ENCODE measurements at regions not wholly inside any gene's neighbourhood (a gene's known extent, or its start where the extent isn't known, plus 50 kb on each side); places are given as distances from the start of the nearest gene placed in this dataset.
"Not testable (repeated sequence)": the region's sequence is repeated elsewhere in the genome, so short reads cannot be mapped to it uniquely, and the experiment has no call there.

GRCh38 chr2:239549711-239550255, 149.0 kb upstream of the HDAC4 start:
- no peak for DNase-seq
- Histone ChIP-seq H3K27ac (no peak overlapping the region), H3K9me3 (no peaks in the 10 kb centered on the region), H3K4me3 (no peak overlapping the region), H3K27me3 (no peaks in the 10 kb centered on the region), H3K36me3 (no peaks in the 10 kb centered on the region), H3K4me1 (no peaks in the 10 kb centered on the region)
- TF ChIP-seq CTCF (IDR thresholded peaks at IDR 0.05), result no peak
- TF ChIP-seq POLR2A (IDR thresholded peaks at IDR 0.05), result no peak

- no peaks in the 10 kb centered on the region for H3K27me3 ChIP-seq
- DNase-seq, result peak in 1 of 3 donors; percentile 29
- TF ChIP-seq CTCF (IDR thresholded peaks at IDR 0.05) (no peak), POLR2A (IDR thresholded peaks at IDR 0.05) (no peak)
These were observed 148.3 kb upstream of the HDAC4 start for GRCh38 chr2:239548965-239549595.

GRCh38 chr2:239548451-239548871, 147.6 kb upstream of the HDAC4 start:
- H3K4me1 ChIP-seq, result no peaks in the 10 kb centered on the region
- H3K36me3 ChIP-seq, result no peaks in the 10 kb centered on the region
- no peak for DNase-seq
- no peak overlapping the region for H3K27ac ChIP-seq
- no peaks in the 10 kb centered on the region for H3K9me3 ChIP-seq
- no peak overlapping the region for H3K4me3 ChIP-seq
- H3K27me3 ChIP-seq, result no peaks in the 10 kb centered on the region
- no peak for TF ChIP-seq POLR2A (IDR thresholded peaks at IDR 0.05)
- no peak for TF ChIP-seq CTCF (IDR thresholded peaks at IDR 0.05)

More at GRCh38 chr2:239548965-239549595, 148.3 kb upstream of the HDAC4 start:
- Histone ChIP-seq H3K4me1 (no peaks in the 10 kb centered on the region), H3K9me3 (no peaks in the 10 kb centered on the region), H3K4me3 (no peak overlapping the region), H3K36me3 (no peaks in the 10 kb centered on the region), H3K27ac (no peak overlapping the region)

GRCh38 chr2:239547140-239547539, 146.3 kb upstream of the HDAC4 start:
- H3K4me1 ChIP-seq, DNase-seq, H3K4me3 ChIP-seq, H3K36me3 ChIP-seq, H3K27ac ChIP-seq, H3K27me3 ChIP-seq, H3K9me3 ChIP-seq: not testable (repeated sequence)

- no peak for DNase-seq
- Histone ChIP-seq H3K27ac (no peak overlapping the region), H3K9me3 (no peaks in the 10 kb centered on the region), H3K4me1 (no peaks in the 10 kb centered on the region), H3K36me3 (no peaks in the 10 kb centered on the region), H3K4me3 (no peak overlapping the region), H3K27me3 (no peaks in the 10 kb centered on the region)
- TF ChIP-seq POLR2A (IDR thresholded peaks at IDR 0.05) (no peak), CTCF (IDR thresholded peaks at IDR 0.05) (no peak)
These were observed 145.7 kb upstream of the HDAC4 start for GRCh38 chr2:239546541-239546940.

- no peak overlapping the region for H3K4me3 ChIP-seq
- DNase-seq, result no peak
- H3K27me3 ChIP-seq, result no peaks in the 10 kb centered on the region
- no peaks in the 10 kb centered on the region for H3K9me3 ChIP-seq
- H3K4me1 ChIP-seq, result no peaks in the 10 kb centered on the region
- no peak for TF ChIP-seq CTCF (IDR thresholded peaks at IDR 0.05)
- no peak for TF ChIP-seq POLR2A (IDR thresholded peaks at IDR 0.05)
- no peak overlapping the region for H3K27ac ChIP-seq
- H3K36me3 ChIP-seq, result no peaks in the 10 kb centered on the region
These were observed 145.0 kb upstream of the HDAC4 start for GRCh38 chr2:239545741-239546392.
